Heart left ventricle (tissue), 13 donors: ENCODE measurements at regions not wholly inside any gene's neighbourhood (a gene's known extent, or its start where the extent isn't known, plus 50 kb on each side); places are given as distances from the start of the nearest gene placed in this dataset.

Source experiments
- CTCF ChIP-seq, 12 donors: fragments of 200-600 bp; sonication (generic) in 4 of 12; IDR thresholded peaks; one replicate each; pipeline versions ENCODE4 v1.5.0 to v1.8.0; 2018 to 2022; ENCODE audit warnings: antibody characterized with exemption in 12 of 12, mild to moderate bottlenecking in 5 of 12
- POLR2A ChIP-seq, 2 donors: fragments of 450-650 bp; IDR thresholded peaks; one replicate each; pipeline ENCODE4 v1.6.1; 2017; ENCODE audit warnings: antibody characterized with exemption in 2 of 2, mild to moderate bottlenecking in 2 of 2, moderate library complexity in 2 of 2
- donor health status: ischemic (EF 13 %, LVEDD 7.1; RV severe dilation, severe dysfunction).
- donor health status: DM: no; HTN: yes; CAD: no.
- donor health status: DM: no; HTN: no; CAD: no.
- donor health status: ischemic (EF 25% LVEDD 6.9; RV normal size, moderate dysfunction).
- donor health status: ischemic (EF 25% LVEDD 5.7; RV mildly dilated, moderate dysfunction).
- donor health status: ischemic (EF 35%, LVEDD 5.7; RV mildly dilated, moderate dysfunction).
- donor health status: nonischemic (EF 11% LVEDD 7.7; RV severe dilation, severe dysfunction).
- donor health status: DM: yes; HTN: yes; CAD: no.
- donor health status: PGD.
- donor health status: ischemic (EF 29% LVEDD 5.4; RV normal size, mild dysfunction).
- donor health status: nonischemic (EF 23%, LVEDD 6.1; RV moderate dilation, normal function).

- TF ChIP-seq POLR2A (IDR thresholded peaks at IDR 0.05): no peak
- TF ChIP-seq CTCF (IDR thresholded peaks at IDR 0.05): no peak
Observed at GRCh38 chr13:106108346-106108745, 427.1 kb downstream of the EFNB2 start.
